GM21619 (cell line): ENCODE measurements at regions not wholly inside any gene's neighbourhood (a gene's known extent, or its start where the extent isn't known, plus 50 kb on each side); places are given as distances from the start of the nearest gene placed in this dataset.

Source experiments
- ATAC-seq: cut with Tn5 transposase; IDR thresholded peaks from one replicate; pipeline ENCODE4 v1.9.1; 2021; ENCODE audit not compliant: unreplicated experiment

DNA sequence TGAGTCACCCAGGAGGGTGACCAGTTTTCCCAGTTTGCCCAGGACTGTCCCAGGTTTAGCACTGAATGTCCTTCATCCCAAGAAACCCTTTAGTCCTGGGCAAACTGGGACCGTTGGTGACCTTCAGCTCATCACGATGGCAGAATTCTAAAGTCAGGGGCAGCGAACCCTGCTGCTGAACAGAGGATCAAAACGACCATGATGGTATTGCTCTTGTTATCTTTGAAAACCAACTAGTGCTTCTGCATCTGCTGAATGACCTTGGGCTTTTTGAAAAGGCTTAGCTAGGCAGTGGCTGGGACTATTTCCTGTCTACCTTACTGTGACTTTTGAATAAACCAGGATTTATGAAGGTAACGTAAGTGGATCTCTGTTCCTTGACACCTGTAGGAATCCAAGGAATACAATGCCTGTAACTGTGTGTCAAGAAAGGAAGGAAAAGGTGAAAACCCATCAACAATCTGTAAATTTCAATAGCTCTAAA lies 281.9 kb downstream of the SOX9 start:
- ATAC-seq, result no peak

DNA sequence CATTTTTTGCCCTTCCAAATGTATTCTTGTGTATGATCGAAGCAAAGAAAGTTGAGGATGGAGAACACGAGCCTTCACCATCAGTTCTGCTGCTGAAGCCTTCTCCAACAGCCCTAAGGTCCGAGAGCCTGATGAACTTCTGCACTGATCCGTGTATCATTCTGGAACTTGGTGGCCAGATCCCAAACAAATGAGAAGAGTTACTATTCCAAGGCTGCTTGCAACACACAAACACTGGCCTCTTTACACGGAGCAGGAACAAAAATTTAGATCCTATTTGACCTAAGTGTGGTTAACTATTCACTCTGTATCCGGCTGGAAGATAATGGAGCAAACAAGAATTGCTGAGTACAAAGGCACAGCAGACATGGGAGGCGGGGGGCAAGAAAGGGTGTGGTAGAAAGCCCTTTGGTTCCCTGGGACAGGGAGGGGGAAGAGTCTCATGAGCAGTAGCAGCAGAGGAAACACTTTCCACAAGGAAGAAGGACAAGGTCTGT lies 282.9 kb downstream of the SOX9 start:
- no peak for ATAC-seq

DNA sequence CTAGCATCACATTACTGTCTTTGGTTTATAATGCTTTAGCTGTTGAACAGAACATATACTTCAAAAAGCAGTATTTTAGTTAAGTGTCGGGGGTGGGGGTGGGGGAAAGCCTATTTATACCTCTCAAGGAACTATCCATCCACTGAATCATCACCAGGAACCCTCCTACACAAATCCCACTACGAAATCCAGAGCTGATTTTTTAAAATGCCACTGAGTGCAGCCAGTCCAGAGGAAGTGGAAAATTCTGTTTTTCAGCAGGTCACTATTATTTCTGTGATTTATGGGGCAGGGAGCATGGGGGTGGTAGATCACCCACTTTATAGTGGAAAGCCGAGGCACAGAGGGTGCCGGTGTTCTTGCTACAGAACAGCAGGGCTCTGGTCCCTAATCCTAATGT lies 284.1 kb downstream of the SOX9 start:
- no peak for ATAC-seq

DNA sequence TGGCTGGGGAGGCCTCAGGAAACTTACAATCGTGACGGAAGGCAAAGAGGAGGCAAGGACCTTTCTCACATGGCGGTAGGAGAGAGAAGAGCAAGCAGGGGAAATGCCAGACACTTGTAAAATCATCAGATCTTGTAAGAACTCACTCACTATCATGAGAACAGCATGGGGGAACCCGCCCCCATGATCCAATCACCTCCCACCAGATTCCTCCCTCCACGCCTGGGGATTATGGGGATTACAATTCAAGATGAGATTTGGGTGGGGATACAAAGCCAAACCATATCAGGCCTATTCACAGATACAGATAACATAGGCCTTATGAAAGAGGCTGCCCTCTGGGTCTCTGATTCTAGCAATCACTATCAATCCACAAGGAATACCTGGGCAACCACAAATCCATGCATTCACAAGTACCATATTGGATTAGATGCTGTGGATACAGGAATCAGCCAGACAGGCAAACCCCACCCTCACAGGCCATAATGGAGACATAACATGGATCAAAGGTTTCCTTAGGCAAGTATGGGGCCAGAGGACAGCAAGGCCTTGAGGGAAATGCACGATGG lies 284.9 kb downstream of the SOX9 start:
- no peak for ATAC-seq

DNA sequence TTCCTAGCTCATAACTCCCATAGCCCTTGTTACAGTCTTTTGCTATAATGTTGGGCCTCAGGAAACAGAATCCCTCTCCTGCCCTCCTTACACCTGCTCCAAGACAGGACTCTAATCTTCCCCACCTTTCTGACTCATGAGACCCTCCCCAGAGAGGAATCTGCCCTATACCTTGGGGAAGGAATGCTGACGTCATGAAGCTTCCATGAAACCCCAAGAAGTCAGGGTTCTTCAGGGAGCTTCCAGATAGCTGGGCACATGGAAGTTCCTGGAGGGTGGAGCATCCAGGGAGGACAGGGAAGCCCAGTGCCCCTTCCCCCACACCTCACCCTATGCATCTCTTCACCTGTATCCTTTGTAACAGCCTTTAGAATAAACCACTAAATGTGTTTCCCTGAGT lies 285.7 kb downstream of the SOX9 start:
- no peak for ATAC-seq

DNA sequence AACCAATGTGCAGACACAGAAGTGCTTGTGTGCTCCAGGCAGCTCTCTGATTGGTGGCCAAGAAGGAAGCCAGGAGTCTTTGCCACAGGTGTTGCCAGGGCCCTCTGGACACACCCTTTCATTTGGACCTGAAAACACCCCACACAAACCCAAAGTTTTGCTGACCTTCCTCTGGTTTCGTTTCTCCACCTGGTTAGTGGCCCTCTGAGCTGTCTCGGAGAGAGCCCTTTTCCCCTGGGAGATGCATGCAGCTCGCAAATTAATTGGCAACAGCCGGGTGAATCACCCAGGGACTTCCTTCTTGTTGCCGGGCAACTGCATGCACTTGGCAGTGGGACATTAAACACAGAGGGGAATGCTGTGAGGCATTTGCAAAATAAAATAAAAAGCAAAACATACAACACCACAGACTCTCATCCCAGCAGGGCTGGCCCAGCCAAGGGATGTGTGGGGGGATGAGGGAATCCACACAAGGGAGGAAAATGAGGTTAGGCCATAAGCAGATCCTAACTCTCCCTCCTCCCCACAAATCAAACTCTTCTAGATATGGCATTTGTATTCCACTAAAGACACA lies 286.6 kb downstream of the SOX9 start:
- peak; percentile 80 for ATAC-seq

DNA sequence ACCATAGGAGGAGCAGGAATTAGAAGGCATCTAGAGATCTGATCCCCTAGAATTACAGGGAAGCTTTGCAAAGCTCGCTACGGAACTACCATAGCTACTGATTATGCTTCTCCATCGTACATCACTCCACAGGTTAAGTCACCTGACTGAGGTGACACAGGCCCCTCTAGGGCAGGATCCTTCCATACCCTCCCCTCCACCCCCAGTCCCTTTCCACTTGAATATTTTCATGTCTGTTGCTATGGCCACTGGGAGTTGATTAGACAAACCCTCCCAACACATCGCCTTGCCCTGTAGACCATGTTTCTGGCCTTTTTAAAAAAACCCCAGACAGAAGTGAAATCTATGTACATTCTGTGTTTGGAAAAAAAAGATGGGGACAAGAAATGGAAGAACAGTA lies 287.1 kb downstream of the SOX9 start:
- ATAC-seq, result no peak

DNA sequence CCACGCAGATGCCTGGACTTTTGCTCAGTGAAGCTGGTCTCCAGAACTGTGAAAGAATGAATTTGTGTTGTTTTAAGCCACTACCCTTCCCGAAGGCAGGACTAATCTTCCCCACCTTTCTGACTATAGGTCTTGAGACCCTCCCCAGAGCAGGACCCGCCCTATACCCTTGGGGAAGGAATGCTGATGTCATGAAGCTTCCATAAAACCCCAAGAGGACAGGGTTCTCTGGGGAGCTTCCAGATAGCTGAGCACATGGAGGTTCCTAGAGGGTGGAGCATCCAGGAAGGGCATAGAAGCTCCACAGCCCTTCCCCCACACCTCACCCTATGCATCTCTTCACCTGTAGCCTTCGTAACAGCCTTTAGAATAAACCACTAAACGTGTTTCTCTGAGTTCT lies 287.8 kb downstream of the SOX9 start:
- ATAC-seq, result no peak

DNA sequence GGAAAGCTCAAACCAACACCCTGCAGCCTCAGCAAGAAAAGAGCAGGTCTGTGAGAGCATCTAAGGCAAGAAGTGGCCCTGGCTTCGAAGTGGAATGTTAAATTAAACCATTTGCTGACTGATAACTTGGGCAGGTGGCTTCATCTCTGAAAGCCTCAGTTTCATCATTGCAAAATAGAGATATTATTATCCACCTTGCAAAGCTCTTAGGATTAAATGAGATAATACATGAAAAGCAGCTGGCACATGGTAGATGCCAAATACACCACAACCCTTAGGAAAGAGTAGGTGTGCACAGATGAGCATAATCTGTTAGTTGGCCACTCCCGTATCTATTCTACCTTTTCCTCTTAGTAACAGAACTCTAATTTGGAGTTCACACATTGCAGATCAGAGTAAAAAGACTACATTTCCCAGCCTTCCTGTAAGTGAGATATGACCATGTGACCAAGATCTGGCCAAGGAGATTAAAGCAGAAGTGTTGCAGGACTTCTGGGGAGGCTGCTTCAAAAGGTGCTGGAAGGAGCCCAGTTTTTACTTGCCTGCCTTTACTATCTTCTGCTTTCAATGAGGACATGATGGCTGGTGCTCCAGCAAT lies 288.7 kb downstream of the SOX9 start:
- ATAC-seq, result no peak

DNA sequence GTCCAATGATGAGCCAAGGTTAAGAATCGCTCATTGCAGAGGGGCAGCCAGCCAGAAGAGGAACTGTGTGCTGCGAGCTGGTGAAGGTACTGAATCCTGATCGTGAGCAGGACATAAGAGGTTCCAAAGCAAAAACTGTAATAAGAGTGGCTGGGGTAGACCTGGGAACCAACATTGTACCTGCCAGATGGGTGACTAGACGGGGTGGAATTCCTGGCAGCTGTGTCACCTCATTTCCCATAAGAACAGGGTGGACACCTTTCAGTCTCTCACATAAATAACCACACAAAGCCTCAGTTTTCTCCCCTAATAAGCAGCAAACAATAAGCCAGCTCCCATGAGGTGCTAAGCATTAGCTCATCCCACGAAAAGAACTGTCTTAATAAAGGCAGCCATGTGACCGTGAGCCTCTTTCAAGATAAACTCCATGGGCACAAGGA lies 290.3 kb downstream of the SOX9 start:
- ATAC-seq, result no peak

DNA sequence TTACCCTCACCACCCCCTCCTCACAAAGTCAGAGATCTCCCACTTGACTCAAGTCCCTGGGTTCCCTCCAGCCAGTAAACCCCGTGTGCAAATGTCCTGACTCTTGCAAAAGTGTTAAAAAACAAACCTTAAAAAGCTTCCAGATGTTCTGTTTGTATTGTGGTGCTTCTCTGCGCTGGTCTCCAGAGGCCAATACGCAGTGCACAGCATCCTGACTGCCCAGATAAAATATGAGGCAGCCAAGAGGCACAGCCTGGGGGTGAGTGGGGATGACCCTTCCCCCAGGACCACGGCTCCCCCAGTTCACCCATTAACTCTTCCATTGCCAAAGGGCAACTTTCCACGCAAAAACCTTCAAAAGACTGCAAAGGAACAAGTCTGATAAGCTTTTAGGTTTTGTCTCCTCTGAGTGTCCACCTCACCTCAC lies 291.8 kb downstream of the SOX9 start:
- no peak for ATAC-seq

DNA sequence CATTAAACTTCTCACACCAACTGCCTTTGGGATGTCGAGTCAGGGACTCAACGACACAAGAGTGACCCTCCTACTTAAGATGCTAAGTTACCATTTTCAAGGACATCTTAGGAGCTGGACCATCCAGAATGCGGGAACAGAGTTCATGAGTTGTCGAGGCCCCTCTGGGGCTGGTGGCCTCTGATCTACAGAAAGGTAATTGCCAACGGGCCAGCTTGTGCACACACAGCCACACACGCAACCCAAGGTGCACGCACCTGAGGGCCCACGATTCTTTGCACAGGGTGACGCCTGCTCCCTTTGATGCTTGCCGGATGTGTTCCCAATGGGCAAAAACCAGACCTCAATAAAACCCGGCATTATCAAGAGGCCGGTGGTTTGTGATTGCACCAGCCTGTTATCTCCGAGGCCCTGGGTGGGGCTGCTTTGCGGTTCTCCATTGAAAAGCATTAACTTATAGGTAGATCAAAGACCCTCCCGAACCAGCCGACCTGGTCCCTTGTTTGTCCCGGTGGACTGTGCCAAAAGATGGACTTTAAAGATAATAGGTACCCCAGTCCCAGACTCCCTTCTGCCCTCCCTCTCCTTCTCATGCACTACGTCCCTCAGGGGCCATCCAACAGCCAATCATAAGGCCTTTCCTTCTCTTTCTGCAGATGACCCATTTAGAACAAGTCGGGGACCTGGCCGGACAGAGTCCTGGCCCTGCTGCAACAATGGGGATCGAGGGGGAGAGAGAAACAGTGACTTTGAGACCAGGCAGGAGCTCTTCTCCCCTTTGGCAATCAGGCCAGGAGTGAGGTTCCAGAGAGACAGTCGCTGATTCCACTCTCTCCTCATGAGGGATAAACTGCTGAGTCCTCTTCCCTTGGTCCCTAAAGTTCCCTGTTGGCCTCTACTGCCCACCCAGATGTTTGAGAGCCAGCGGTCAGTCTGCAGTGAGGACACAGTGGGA lies 292.5 kb downstream of the SOX9 start:
- ATAC-seq, result no peak

DNA sequence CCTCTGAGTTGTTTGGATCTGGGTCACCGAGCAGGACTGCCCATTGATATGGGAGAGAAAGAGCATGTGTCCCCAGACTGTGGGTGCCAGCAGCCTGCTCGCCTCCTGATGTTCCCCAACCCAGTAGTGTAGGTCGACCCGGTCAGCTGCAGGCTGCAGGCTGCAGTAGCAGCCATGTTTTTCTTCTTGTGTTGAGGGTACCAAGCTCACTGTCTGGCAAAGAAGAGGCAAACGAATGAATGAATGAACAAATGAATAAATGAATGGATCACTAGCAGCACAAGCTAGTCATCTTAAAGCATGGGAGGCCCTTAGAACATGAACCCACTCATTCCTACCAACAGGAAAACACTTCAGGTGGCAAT lies 293.2 kb downstream of the SOX9 start:
- ATAC-seq, result no peak

DNA sequence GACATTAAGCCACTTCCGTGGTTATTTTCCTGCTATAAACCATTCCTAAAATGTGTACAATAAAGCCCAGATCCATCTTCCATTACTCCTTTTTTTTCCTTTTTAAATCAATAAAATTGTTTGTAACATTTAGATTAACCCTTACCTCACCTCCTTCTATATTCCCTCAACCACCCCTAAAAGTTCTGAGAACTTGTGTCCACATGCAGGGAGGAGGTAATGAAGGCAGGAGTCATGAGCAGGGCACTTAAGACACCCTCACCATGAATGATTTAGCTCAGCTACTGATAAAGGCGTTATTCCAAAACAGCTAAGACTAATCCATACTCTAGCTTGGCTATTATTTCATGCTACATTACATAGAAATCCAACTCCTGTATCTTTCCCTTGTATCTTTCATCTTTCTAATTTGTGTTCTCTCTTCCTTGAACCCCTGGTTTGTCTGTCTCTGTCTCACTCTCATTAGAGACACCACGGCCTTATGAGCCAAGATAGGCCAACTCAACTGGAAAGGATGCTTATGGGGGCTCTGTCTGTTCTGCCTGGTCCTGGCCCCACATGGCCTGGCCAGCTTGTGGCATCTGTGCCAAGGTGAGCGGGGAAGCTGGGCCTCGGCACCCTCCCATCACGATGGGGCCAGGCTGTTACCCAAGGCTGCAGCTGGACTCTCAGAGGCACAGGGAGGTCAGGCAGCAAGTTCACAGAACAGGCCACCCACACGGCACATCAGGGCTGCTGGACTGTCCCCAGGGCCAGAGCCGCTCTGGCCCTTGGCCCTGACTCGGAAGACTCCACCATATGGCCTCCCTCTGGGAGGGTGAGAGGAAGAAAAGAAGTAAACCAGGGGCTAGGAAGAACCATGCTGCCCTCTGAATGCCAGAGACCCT lies 294.4 kb downstream of the SOX9 start:
- no peak for ATAC-seq

DNA sequence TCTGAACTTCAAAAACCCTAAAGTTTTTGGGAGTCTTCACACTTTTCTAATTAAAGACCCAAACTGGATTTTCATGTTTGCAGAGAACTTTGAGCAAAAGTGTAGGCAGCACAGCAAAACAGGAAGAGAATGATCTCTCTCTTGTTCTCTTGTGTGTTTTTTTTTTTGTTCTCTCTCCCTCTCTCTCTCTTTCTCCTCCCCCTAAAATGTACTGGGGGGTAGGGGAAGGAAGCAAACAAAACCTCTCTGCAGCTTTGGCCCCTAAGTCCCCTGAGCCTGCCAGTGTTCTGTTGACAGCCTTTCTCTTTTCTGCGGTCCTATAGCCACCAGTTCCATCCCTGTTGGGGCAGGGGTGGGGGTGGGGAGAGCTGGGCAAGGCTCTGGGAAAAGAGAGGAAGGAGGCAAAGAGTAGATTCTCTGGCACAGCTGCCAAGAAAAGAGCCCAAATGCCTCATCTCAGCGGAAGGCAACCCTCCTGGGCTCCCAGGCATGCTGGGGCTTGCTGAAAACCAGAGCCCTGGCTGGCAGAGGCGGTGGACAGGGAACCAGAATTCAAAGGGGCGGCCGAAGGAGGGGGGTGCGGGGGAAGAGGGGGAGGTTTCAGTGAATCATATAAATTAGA lies 295.3 kb downstream of the SOX9 start:
- ATAC-seq, result no peak

DNA sequence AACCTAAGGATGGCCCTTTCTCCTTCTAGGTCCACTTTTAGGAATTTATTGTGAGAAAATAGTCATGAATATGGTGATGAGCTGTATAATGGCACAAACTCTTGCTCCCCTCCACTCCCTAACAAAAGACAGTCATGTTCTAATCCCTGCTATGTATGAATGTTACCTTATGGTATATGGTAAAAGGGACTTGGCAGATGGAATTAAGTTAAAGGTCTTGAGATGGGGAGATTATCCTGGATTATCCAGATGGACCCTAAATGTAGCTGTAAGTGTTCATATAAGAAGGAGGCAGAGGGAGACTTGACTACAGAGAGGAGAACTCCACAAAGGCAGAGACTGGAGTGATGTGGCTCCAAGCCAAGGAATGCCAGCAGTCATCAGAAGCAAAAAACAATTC lies 296.1 kb downstream of the SOX9 start:
- no peak for ATAC-seq

DNA sequence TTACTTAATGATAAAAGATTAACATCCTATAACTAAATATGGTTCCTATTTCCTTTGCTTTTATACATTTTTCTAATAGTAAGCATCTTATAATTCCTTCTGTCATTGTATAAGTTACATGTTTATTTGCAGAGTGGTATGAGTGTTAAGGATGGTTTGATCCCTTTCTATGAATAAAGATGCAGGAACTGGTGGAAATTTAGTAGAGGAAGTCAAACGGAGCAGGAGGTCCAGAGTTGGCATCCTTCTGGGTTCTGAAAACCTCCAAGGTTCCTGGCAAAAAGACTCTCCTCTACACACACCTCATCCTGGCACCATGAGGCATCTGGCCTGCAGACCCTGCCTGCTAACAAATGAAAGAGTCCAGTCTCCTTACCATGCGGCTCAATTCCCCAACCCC lies 296.8 kb downstream of the SOX9 start:
- no peak for ATAC-seq

DNA sequence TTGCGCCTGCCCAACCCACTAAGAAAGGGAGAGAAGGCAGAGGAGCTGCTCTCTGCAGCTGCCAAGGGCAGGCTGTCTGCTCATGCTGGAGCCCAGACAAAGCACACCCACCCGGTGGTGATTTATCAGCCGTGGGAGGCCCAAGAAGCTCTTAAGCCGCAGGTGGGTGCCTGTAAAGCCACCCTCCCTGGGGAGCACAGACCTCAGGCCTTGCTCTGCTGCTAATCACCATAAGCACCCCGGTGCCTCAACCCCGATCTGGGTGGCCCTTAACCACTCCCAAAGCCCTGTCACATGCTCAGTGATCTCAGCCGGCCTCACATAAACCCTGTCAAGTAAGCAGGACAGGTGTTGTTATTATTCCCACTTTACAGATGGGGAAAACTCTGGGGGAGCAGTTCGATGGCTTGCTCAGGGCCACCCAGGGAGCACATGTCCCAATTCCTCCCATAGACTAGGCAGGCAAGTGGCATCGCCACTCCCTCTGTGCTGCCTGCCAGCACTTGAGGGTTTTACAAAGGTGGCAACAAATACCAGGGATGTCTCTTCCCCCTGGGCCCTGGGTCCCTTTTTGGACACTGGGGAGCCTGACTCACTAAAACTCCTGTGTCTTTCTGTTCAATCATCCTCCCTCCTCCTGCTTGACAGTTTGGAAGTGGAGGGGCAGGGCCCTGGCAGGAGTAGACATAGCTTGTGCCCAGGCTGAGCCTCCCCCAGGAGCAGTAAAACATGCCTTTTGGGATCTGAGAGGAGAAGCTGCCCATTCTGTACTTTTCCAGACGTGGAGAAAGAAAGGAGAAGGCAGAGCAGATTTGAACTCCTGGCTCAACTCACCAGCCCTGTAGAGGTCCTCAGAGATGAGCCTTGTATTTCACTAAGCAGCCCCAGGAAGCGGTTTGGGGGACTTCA lies 299.3 kb downstream of the SOX9 start:
- peak; percentile 36 for ATAC-seq

DNA sequence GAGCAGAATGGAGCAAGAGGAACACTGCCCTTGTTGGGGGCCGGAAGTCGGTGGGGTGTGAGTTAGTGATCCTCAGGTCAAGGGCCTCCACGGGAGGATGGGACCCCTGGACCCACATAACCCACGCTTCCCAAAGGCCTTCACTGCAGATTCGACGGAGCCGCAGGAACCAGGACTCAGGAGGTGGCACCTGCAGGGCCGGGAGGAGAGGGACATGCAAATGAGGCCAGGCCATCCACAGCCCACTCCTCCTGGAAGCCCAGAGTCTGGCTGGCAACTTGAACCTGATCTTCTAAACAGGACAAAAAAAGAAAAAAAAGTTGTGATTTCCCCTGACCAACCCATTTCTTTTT lies 299.9 kb downstream of the SOX9 start:
- no peak for ATAC-seq
